CD4-positive, alpha-beta T cell (primary cell): ENCODE measurements at regions not wholly inside any gene's neighbourhood (a gene's known extent, or its start where the extent isn't known, plus 50 kb on each side); places are given as distances from the start of the nearest gene placed in this dataset.

ENCODE experiments used
- ATAC-seq: fragments of 200-7000 bp; cut with Tn5 transposase; one replicate; pipeline ENCODE4 v1.10.0; 2022; ENCODE audit warnings: mild to moderate bottlenecking; ENCODE audit not compliant: poor library complexity
- CTCF ChIA-PET: fragments of 350-600 bp; sonication (Branson Sonifier 250); formaldehyde crosslinking; loops from one replicate; lab custom pipeline; 2021; ENCODE audit warnings: antibody characterized with exemption, inconsistent platforms; lab: Charles Lee
- POLR2A ChIA-PET: fragments of 350-600 bp; sonication (Branson Sonifier 250); formaldehyde crosslinking; loops from one replicate; lab custom pipeline; 2021; ENCODE audit warnings: antibody characterized with exemption, inconsistent platforms; lab: Charles Lee
- DNase-seq, 14 experiments: peaks; one replicate each; pipeline ENCODE4 v3.0.0-alpha.2; 2013 to 2020; ENCODE audit warnings: mixed read lengths in 2 of 14
- H3K27ac ChIP-seq, 2 donors: one replicate each; pipeline versions ENCODE4 v1.5.1 to v1.7.0; 2013; ENCODE audit warnings: low read length in 2 of 2, low read depth in 1 of 2, mild to moderate bottlenecking in 1 of 2
- H3K27me3 ChIP-seq, 2 experiments: 1 replicate in 1 of 2; 2 replicates in 1 of 2; pipeline versions ENCODE4 v1.6.1 to v1.7.0; 2013; ENCODE audit warnings: low read length in 2 of 2, control low read depth in 1 of 2, mild to moderate bottlenecking in 1 of 2, moderate library complexity in 1 of 2; ENCODE audit not compliant: insufficient read depth in 2 of 2, control insufficient read depth in 1 of 2
- H3K36me3 ChIP-seq: one replicate; pipeline ENCODE4 v1.6.1; 2013; ENCODE audit warnings: low read length, control low read depth; ENCODE audit not compliant: insufficient read depth
- H3K4me1 ChIP-seq: one replicate; pipeline ENCODE4 v1.6.1; 2013; ENCODE audit warnings: low read length, control low read depth; ENCODE audit not compliant: insufficient read depth
- H3K4me3 ChIP-seq: one replicate; pipeline ENCODE4 v1.5.1; 2013; ENCODE audit warnings: mild to moderate bottlenecking, low read length, moderate library complexity
- H3K9me3 ChIP-seq, 2 experiments: 1 replicate in 1 of 2; 2 replicates in 1 of 2; pipeline versions ENCODE4 v1.6.1 to v1.7.0; 2013; ENCODE audit warnings: low read length in 2 of 2, mild to moderate bottlenecking in 2 of 2, control low read depth in 1 of 2, moderate library complexity in 1 of 2; ENCODE audit not compliant: control insufficient read depth in 1 of 2, insufficient read depth in 1 of 2
- H3K27ac Mint-ChIP-seq: one replicate; pipeline ENCODE4 v1.8.0; 2020; ENCODE audit warnings: mixed read lengths
- H3K27me3 Mint-ChIP-seq: one replicate; pipeline ENCODE4 v1.8.0; 2021; ENCODE audit warnings: mixed read lengths
- H3K36me3 Mint-ChIP-seq: one replicate; pipeline ENCODE4 v1.8.0; 2021; ENCODE audit warnings: low read depth, mixed read lengths
- H3K4me1 Mint-ChIP-seq: one replicate; pipeline ENCODE4 v1.8.0; 2021; ENCODE audit warnings: low read depth, mixed read lengths
- H3K4me3 Mint-ChIP-seq: one replicate; pipeline ENCODE4 v1.8.0; 2020; ENCODE audit warnings: mild to moderate bottlenecking, mixed read lengths
- H3K9me3 Mint-ChIP-seq: one replicate; pipeline ENCODE4 v1.8.0; 2020; ENCODE audit warnings: mixed read lengths
- CTCF ChIP-seq: fragments of 200-600 bp; IDR thresholded peaks from one replicate; pipeline ENCODE4 v1.8.0; 2022; ENCODE audit warnings: antibody characterized with exemption, mild to moderate bottlenecking
- intact Hi-C, 2 experiments: fragments of 100-400 bp; cut with DNase I in 1 of 2; cut with micrococcal nuclease in 1 of 2; formaldehyde crosslinking; loops; one replicate each; pipeline versions ENCODE4 v1.15.1 to v1.9.0; 2023 to 2025; cut with DNase I, micrococcal nuclease

- no peak overlapping the region for H3K4me3 ChIP-seq
- Mint-ChIP-seq H3K27me3 (peaks cover 22% of the 10 kb centered on the region), H3K36me3 (no peaks in the 10 kb centered on the region), H3K27ac (no peak overlapping the region), H3K9me3 (no peaks in the 10 kb centered on the region), H3K4me1 (no peaks in the 10 kb centered on the region), H3K4me3 (no peak overlapping the region)
- ATAC-seq (no peak), DNase-seq (no peak)
- intact Hi-C loops = no loop called here
- H3K36me3 ChIP-seq = no peaks in the 10 kb centered on the region
- H3K27ac ChIP-seq = no peak overlapping the region
- H3K9me3 ChIP-seq = no peaks in the 10 kb centered on the region
- CTCF ChIA-PET = no interaction called here
- H3K27me3 ChIP-seq = peaks cover 0 to 2% of the 10 kb centered on the region in 2 experiments
- TF ChIP-seq CTCF = no peak
- POLR2A ChIA-PET = no interaction called here
- H3K4me1 ChIP-seq = no peaks in the 10 kb centered on the region
These were observed 78.3 kb upstream of the LHX1 start for GRCh38 chr17:36859003-36859300.

GRCh38 chr17:36859706-36860105, 77.6 kb upstream of the LHX1 start:
- no peaks in the 10 kb centered on the region for H3K36me3 Mint-ChIP-seq
- CTCF ChIA-PET = no interaction called here

GRCh38 chr17:36861531-36861930, 75.7 kb upstream of the LHX1 start:
- Mint-ChIP-seq H3K27me3 (peaks cover 18% of the 10 kb centered on the region), H3K9me3 (no peaks in the 10 kb centered on the region), H3K4me1 (no peaks in the 10 kb centered on the region), H3K36me3 (no peaks in the 10 kb centered on the region), H3K4me3 (no peak overlapping the region), H3K27ac (no peak overlapping the region)
- no peaks in the 10 kb centered on the region for H3K4me1 ChIP-seq
- CTCF ChIA-PET = no interaction called here
- no peak for TF ChIP-seq CTCF
- no peaks in the 10 kb centered on the region for H3K9me3 ChIP-seq
- intact Hi-C loops = loop anchor here in 1 of 2 experiments (10.0 kb wide), 1 partner anchor 57 kb away; no protein-coding TSS in a partner anchor
- H3K36me3 ChIP-seq = no peaks in the 10 kb centered on the region
- peaks cover 0 to 2% of the 10 kb centered on the region in 2 experiments for H3K27me3 ChIP-seq
- H3K4me3 ChIP-seq = no peak overlapping the region
- DNase-seq (no peak), ATAC-seq (no peak)
- no peak overlapping the region for H3K27ac ChIP-seq
- POLR2A ChIA-PET = no interaction called here

More at GRCh38 chr17:36859706-36860105, 77.6 kb upstream of the LHX1 start:
- intact Hi-C loops = loop anchor here in 1 of 2 experiments (10.0 kb wide), 1 partner anchor 55 kb away; no protein-coding TSS in a partner anchor
- ATAC-seq (no peak), DNase-seq (no peak)
- peaks cover 22% of the 10 kb centered on the region for H3K27me3 Mint-ChIP-seq
- no peaks in the 10 kb centered on the region for H3K36me3 ChIP-seq
- no peak overlapping the region for H3K27ac ChIP-seq
- no peaks in the 10 kb centered on the region for H3K4me1 ChIP-seq
- H3K4me3 Mint-ChIP-seq = no peak overlapping the region
- no peak for TF ChIP-seq CTCF
- POLR2A ChIA-PET = no interaction called here
- H3K27ac Mint-ChIP-seq = no peak overlapping the region
- no peaks in the 10 kb centered on the region for H3K4me1 Mint-ChIP-seq
- H3K9me3 Mint-ChIP-seq = no peaks in the 10 kb centered on the region
- no peak overlapping the region for H3K4me3 ChIP-seq
- H3K9me3 ChIP-seq = no peaks in the 10 kb centered on the region
- peaks cover 0 to 2% of the 10 kb centered on the region in 2 experiments for H3K27me3 ChIP-seq
